Liver (tissue), 8 donors: ENCODE measurements at regions not wholly inside any gene's neighbourhood (a gene's known extent, or its start where the extent isn't known, plus 50 kb on each side); places are given as distances from the start of the nearest gene placed in this dataset.

ENCODE experiments used
- DNase-seq: peaks from one replicate; pipeline ENCODE4 v3.0.0-alpha.2; 2017; ENCODE audit warnings: low spot score
- H3K27ac ChIP-seq, 2 donors: one replicate each; pipeline ENCODE4 v1.7.0; 2013; ENCODE audit warnings: inconsistent platforms in 2 of 2, low read length in 2 of 2, control low read depth in 1 of 2, low read depth in 1 of 2, mild to moderate bottlenecking in 1 of 2
- H3K27me3 ChIP-seq, 4 donors: one replicate each; pipeline versions ENCODE4 v1.6.1 to v1.7.0; 2013; ENCODE audit warnings: low read length in 3 of 4, inconsistent platforms in 1 of 4, mild to moderate bottlenecking in 1 of 4, moderate library complexity in 1 of 4; ENCODE audit not compliant: control insufficient read depth in 4 of 4, insufficient read depth in 4 of 4
- H3K36me3 ChIP-seq, 4 donors: one replicate each; pipeline versions ENCODE4 v1.6.1 to v1.7.0; 2013; ENCODE audit warnings: low read length in 3 of 4, mild to moderate bottlenecking in 3 of 4, low read depth in 1 of 4, moderate library complexity in 1 of 4; ENCODE audit not compliant: control insufficient read depth in 4 of 4, insufficient read depth in 3 of 4
- H3K4me1 ChIP-seq, 4 donors: one replicate each; pipeline versions ENCODE4 v1.6.1 to v1.7.0; 2013; ENCODE audit warnings: low read length in 3 of 4, mild to moderate bottlenecking in 3 of 4, moderate library complexity in 1 of 4; ENCODE audit not compliant: control insufficient read depth in 4 of 4, insufficient read depth in 4 of 4
- H3K4me3 ChIP-seq, 3 donors: one replicate each; pipeline versions ENCODE4 v1.6.1 to v1.7.0; 2013; ENCODE audit warnings: low read length in 3 of 3, control low read depth in 1 of 3, low read depth in 1 of 3, mild to moderate bottlenecking in 1 of 3
- H3K9ac ChIP-seq, 2 donors: one replicate each; pipeline ENCODE4 v1.7.0; 2013; ENCODE audit warnings: low read length in 2 of 2, mild to moderate bottlenecking in 2 of 2, moderate library complexity in 2 of 2, control low read depth in 1 of 2, low read depth in 1 of 2
- H3K9me3 ChIP-seq, 4 donors: one replicate each; pipeline versions ENCODE4 v1.6.1 to v1.7.0; 2013; ENCODE audit warnings: low read length in 3 of 4; ENCODE audit not compliant: control insufficient read depth in 4 of 4
- ATF3 ChIP-seq: IDR thresholded peaks from 2 replicates; pipeline ENCODE4 v1.6.1; 2016; ENCODE audit warnings: antibody characterized with exemption
- CTCF ChIP-seq: fragments of 150-350 bp; IDR thresholded peaks from 2 replicates; pipeline ENCODE4 v1.5.1; 2017; ENCODE audit warnings: improper control_type of control experiment, low read depth, low read length; ENCODE audit not compliant: missing input control
- FOXA1 ChIP-seq: IDR thresholded peaks from 2 replicates; pipeline ENCODE4 v1.6.1; 2016; ENCODE audit warnings: antibody characterized with exemption
- FOXA2 ChIP-seq: IDR thresholded peaks from 2 replicates; pipeline ENCODE4 v1.6.1; 2016; ENCODE audit warnings: antibody characterized with exemption
- GABPA ChIP-seq, 2 donors: IDR thresholded peaks in 1 of 2; conservative IDR thresholded peaks in 1 of 2; 2 replicates each; pipeline ENCODE4 v1.6.1; 2016; ENCODE audit warnings: antibody characterized with exemption in 2 of 2, mild to moderate bottlenecking in 1 of 2, moderate library complexity in 1 of 2
- HNF4A ChIP-seq, 2 donors: conservative IDR thresholded peaks; 2 replicates each; pipeline ENCODE4 v1.6.1; 2016; ENCODE audit warnings: antibody characterized with exemption in 2 of 2, mild to moderate bottlenecking in 2 of 2
- JUND ChIP-seq, 2 donors: IDR thresholded peaks; 2 replicates each; pipeline ENCODE4 v1.6.1; 2016; ENCODE audit warnings: antibody characterized with exemption in 2 of 2
- MAX ChIP-seq: IDR thresholded peaks from 2 replicates; pipeline ENCODE4 v1.6.1; 2016; ENCODE audit warnings: antibody characterized with exemption
- NR2F2 ChIP-seq: IDR thresholded peaks from 2 replicates; pipeline ENCODE4 v1.6.1; 2016; ENCODE audit warnings: antibody characterized with exemption
- RAD21 ChIP-seq, 2 donors: IDR thresholded peaks; 2 replicates each; pipeline ENCODE4 v1.6.1; 2016; ENCODE audit warnings: antibody characterized with exemption in 2 of 2, mild to moderate bottlenecking in 2 of 2
- RXRA ChIP-seq, 2 donors: IDR thresholded peaks; 2 replicates each; pipeline ENCODE4 v1.6.1; 2017 to 2018; ENCODE audit warnings: antibody characterized with exemption in 2 of 2, mild to moderate bottlenecking in 1 of 2
- SP1 ChIP-seq: IDR thresholded peaks from 2 replicates; pipeline ENCODE4 v1.6.1; 2018; ENCODE audit warnings: antibody characterized with exemption, mild to moderate bottlenecking
- TAF1 ChIP-seq: conservative IDR thresholded peaks from 2 replicates; pipeline ENCODE4 v1.6.1; 2016; ENCODE audit warnings: antibody characterized with exemption, mild to moderate bottlenecking
- YY1 ChIP-seq: IDR thresholded peaks from 2 replicates; pipeline ENCODE4 v1.6.1; 2016; ENCODE audit warnings: antibody characterized with exemption, mild to moderate bottlenecking
- ZBTB33 ChIP-seq: IDR thresholded peaks from 2 replicates; pipeline ENCODE4 v1.6.1; 2016; ENCODE audit warnings: antibody characterized with exemption
- WGBS: extraction: QIAGEN DNeasy Blood & Tissue Kit; methylation state at CpG from one replicate; pipeline ENCODE4 v1.1.7; 2013; 5-methylcytosine and 5-hydroxymethylcytosine counted together
- donor health status: healthy.
- donor health status: healthy.
- donor health status: healthy.
- donor health status: healthy.
- donor health status: healthy.

- no peak overlapping the region for H3K9ac ChIP-seq
- H3K4me1 ChIP-seq = peaks cover 0 to 4% (median 0%) of the 10 kb centered on the region in 4 donors
- 63% methylated on average over 2 of the region's 2 CpGs for WGBS
- DNase-seq = no peak
- H3K27ac ChIP-seq = no peak overlapping the region
- H3K9me3 ChIP-seq = no peaks in the 10 kb centered on the region
- TF ChIP-seq SP1 = no peak
- no peak for TF ChIP-seq MAX
- TF ChIP-seq YY1 = no peak
- no peaks in the 10 kb centered on the region for H3K27me3 ChIP-seq
- H3K4me3 ChIP-seq = no peak overlapping the region
- H3K36me3 ChIP-seq = no peaks in the 10 kb centered on the region
Observed at GRCh38 chr10:35751347-35751746, 109.3 kb upstream of the FZD8 start.

- Histone ChIP-seq H3K27ac (no peak overlapping the region), H3K9ac (no peak overlapping the region), H3K4me3 (no peak overlapping the region), H3K9me3 (no peaks in the 10 kb centered on the region), H3K27me3 (no peaks in the 10 kb centered on the region), H3K36me3 (no peaks in the 10 kb centered on the region), H3K4me1 (peaks cover 0 to 4% (median 0%) of the 10 kb centered on the region in 4 donors)
- TF ChIP-seq YY1 = no peak
- TF ChIP-seq FOXA1 = no peak
- no peak for TF ChIP-seq JUND (IDR thresholded peaks at IDR 0.05)
- no peak for TF ChIP-seq ZBTB33
- no peak for TF ChIP-seq CTCF
- TF ChIP-seq TAF1 = no peak
- no peak for TF ChIP-seq FOXA2
- TF ChIP-seq MAX = no peak
- no peak for TF ChIP-seq HNF4A (conservative IDR thresholded peaks at IDR 0.05)
- no peak for TF ChIP-seq RAD21 (IDR thresholded peaks at IDR 0.05)
- TF ChIP-seq GABPA (IDR thresholded peaks at IDR 0.05 in 1 of 2, conservative IDR thresholded peaks at IDR 0.05 in 1 of 2) = no peak
- TF ChIP-seq ATF3 = no peak
- no peak for TF ChIP-seq NR2F2
- no peak for TF ChIP-seq RXRA (IDR thresholded peaks at IDR 0.05)
- TF ChIP-seq SP1 = no peak
- 54% methylated on average over 6 of the region's 6 CpGs for WGBS
- no peak for DNase-seq
Observed at GRCh38 chr10:35749230-35749629, 107.1 kb upstream of the FZD8 start.
